OCI-LY7 (cell line): ENCODE measurements at regions not wholly inside any gene's neighbourhood (a gene's known extent, or its start where the extent isn't known, plus 50 kb on each side); places are given as distances from the start of the nearest gene placed in this dataset.

Experiments used
- CTCF ChIP-seq: fragments of 200-600 bp; sonication (generic); conservative IDR thresholded peaks from 2 replicates; pipeline ENCODE4 v1.5.1; 2014; ENCODE audit warnings: mild to moderate bottlenecking, antibody characterized with exemption, low read length, moderate library complexity, mixed read lengths
- EZH2phosphoT487 ChIP-seq: fragments of 200-600 bp; sonication (generic); IDR thresholded peaks from 2 replicates; pipeline ENCODE4 v1.6.1; 2018; ENCODE audit warnings: low read depth, borderline replicate concordance, mild to moderate bottlenecking, mixed run types, antibody characterized with exemption, low read length, moderate library complexity, mixed read lengths

- TF ChIP-seq CTCF = no peak
- no peak for TF ChIP-seq EZH2phosphoT487
Observed at GRCh38 chr13:37295071-37295470, 189.6 kb upstream of the CSNK1A1L start.
